ENCODE measurements at regions not wholly inside any gene's neighbourhood (a gene's known extent, or its start where the extent isn't known, plus 50 kb on each side); places are given as distances from the start of the nearest gene placed in this dataset.

DNA sequence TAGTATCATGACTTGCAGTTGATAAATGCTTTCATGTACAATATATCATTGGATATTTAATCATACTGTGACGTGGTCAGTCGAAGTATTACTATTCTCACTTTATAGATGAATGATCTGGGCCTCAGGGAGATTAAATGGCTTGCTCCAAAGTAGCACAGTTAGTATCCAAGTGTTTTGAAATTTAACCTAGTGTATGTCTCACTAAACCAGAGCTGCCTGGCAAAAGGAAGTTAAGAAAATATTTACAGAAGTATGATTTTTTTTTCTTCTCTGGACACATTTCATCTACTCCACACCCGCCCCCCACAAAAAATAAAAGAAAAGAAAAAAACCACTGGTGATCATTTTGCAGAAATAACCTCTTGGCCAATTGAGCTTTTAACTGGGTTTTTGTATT lies 71.9 kb upstream of the CXADR start:
- no peak for DNase-seq

DNA sequence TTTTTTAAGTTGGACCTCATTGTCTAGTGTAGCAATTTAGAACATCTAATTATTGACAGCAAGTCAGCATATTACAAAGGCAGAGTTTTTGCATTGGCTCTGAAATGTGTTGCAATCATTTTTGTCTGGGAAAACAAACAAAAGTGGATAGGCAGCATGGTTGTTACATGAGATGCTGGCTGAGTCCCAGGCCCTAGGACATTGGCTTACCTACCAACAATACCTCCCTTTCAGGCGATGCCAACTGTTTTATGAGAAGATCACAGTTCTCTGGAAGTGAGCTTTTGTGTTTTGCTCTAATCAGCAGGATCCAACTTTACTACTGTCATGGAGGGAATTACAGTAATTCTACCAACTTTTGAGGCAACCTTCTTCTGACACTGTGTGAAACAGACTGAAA lies 71.5 kb upstream of the CXADR start:
- peak; percentile 96 for DNase-seq

DNA sequence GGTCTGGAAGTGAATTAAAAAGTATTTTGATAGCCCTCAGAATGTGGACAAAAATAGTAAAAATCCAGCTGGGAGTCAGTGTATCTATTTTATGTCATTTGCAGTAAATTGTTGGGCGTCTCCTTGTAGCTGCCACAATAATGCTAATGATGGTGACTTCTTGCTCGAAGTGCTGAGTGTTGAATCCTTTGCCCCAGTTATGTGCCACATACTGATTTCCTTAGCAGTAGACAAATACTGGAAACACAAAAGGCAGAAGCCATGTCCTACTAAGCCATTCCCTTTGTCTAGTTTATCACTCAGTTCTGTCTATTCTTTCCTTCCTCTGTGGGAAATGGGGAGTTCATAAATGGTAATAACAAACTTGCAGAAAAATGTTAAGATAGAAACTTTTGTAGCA lies 70.7 kb upstream of the CXADR start:
- no peak for DNase-seq

DNA sequence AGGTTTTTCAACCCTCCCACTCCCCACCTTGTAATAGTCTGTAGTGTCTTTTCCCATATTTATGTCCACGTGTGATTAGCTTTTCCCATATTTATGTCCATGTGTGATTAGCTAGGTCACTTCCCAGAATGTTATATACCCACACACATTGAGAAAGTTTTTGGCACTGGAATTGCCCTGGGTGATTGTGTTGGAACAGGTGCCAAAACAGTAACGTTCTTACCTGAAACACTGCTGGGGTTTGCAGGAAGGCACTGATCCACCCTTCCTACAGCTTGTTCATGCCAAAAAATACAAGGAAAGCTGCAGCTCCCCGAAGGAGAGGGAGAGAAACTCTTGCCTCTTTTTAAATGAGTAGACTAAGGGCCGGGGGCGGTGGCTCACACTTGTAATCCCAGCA lies 68.0 kb upstream of the CXADR start:
- DNase-seq: no peak

DNA sequence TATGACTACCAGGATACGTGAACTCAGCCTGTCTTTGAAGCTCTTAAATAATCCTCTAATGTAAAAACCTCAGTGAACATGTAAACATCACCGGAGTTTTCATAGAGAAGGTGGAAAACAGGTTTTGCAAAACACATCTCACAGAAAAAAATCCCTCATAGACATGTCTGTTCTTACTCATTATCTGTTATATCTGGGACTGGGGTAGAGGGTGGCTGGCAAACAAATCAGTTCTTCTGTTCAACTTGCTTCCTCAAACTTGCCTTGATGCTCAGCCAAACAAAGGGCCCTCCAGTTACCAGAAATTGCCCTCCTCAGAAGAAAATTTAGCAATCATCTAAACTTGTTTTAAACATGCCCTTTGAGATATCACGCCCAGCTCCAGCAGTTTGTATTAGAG lies 66.1 kb upstream of the CXADR start:
- DNase-seq: no peak

DNA sequence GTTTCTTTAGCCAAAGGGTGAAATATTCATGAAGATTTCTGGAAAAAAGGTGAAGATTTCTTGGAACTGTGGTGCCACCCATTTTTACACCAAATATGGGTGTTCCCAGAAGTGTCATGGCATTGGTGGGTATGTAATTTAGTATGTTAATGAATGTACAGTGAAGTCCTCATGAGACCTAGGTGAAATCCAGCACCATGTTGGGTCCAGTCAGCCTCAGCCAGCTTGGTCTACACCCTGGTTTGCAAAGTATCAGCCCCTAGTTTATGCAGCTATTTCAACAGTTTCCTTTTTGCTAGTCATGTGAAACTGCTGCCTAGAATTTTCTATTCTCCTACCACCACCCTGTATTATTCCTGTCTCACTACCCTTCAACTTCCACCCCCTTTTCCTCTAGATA lies 63.1 kb upstream of the CXADR start:
- no peak for DNase-seq

DNA sequence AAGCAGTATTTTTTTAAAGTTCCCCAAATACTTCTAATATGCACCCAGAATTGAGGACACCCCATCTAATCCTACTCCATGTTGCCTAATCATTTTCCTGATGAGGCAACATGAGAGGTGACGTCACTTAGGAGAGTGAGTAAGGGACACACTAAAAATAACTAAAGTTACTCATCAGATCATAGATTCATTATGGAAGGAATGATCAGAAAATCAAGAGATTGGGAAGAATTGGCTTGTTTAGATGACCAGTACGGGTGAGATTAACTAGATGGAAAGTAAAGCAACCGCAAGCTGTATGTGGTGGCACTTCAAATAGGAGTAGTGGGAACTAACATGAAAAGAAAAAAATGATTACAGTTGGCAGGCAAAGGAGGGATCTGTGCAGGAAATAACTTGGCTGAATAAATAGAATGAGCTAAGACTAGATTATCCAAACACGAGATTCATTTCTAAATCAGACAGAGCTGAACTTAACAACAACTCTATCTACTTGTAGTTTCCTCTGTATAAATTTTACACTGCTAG lies 61.4 kb upstream of the CXADR start:
- DNase-seq: no peak

DNA sequence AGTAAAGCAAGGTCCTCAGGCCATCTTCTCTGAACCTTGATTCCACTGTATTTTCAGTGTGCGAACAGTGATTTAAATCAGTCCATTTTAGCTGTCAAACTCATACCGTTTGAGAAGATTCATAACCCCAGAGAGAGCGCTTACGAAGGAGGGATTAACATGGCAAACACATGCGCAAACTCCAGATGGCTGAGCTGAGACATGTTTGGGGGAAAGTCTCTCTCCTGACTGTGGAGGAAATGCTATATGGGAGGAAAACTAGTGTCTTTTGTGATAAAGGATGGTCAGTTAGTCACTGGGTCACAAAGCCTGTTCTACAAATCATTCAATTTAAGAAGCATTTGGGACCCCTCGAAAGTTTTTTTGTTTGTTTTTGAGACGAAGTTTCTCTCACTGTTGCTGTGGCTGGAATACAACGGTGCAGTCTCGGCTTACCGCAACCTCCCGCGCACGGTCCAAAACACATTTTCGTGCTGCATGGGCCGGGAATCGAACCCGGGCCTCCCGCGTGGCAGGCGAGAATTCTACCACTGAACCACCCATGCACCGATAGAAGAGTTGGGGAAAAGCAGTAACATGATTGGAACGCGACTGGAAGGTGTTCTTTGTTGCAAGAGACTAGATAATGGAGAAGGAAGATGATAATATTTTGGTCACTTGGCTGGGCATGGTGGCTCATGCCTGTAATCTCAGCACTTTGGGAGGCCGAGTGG lies 58.4 kb upstream of the CXADR start:
- no peak for DNase-seq

DNA sequence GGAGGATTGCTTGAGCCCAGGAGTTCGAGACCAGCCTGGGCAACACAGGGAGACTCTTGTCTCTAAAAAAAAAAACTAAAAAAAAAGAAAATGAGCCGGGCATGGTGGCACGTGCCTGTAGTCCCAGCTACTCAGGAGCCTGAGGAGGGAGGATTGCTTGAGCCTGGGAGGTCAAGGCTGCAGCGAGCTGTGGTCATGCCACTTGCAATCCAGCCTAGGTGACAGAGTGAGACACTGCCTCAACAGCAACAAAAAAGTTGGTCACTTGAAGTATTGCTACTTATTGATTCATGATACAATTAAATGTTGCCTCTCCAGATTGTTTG lies 57.9 kb upstream of the CXADR start:
- no peak for DNase-seq

DNA sequence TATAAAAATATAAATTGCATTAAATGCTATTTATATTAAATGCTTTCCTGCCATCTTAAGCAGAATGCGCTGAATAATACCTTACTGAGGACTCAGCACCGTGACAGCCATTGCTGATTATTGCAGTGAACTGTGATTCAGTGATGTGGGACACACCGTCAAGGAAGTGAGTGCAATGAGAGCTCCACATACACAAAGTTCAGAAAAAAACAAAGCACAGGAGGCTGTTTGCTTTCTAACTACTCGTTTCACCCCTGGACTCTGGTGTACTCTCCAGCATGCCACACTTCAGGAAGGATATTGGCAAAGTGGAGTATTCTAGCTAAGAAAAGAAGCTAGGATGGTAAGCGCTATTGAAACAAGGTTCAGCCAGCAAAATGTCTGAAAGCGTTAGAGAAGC lies 57.4 kb upstream of the CXADR start:
- DNase-seq: no peak

DNA sequence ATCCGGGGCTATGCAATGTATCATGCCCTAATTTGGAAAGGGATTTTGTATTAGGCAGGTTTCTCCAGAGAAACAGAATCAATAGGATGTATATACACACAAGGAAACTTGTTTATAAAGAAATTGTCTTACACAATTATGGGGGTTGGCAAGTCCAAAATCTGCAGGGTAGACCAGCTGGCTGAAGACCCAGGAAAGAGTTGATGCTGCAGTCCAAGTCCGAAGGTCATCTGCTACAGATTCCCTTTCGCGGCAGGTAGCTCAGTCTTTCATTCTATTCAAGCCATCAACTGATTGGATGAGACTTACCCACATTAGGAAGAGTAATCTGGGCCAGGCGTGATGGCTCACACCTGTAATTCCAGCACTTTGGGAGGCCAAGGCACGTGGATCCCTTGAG lies 54.6 kb upstream of the CXADR start:
- DNase-seq: no peak

DNA sequence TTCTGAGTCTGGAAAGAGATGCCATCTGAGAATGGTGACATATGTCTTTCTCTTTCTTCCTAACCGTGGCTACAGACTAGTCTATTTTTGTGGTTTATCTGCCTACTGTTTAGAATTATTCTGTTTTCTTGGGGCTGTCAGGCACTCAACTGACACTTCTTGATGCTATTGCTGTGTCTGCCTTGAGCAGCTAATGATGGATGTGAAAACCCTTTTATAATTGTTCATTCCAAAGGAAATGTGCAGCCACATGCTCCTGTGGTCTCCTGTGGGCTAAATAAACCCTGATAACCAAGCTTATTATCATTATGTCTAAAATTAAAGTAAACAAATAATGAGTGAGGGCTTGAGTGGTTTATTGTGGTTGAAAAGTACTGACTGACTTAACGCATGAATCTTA lies 52.7 kb upstream of the CXADR start:
- no peak for DNase-seq

DNA sequence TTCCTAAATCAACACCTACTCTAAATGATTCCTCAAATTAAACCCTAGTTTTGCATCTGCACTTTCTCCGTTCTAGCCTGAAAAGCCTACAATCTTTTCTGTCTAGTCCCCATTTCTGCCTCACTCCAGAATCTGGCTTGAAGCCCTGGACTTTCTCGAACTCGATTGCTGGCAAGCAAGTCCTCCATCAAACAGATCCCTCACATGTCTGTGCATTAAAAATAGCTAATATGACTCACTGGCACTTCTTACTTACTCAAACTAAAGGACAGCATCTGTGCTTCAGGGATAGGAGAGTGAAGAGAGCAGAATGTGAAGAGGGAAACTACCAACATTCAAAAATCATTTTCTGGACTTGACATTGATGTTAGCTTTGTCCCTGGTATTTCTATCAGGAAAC lies 51.8 kb upstream of the CXADR start:
- DNase-seq: no peak

DNA sequence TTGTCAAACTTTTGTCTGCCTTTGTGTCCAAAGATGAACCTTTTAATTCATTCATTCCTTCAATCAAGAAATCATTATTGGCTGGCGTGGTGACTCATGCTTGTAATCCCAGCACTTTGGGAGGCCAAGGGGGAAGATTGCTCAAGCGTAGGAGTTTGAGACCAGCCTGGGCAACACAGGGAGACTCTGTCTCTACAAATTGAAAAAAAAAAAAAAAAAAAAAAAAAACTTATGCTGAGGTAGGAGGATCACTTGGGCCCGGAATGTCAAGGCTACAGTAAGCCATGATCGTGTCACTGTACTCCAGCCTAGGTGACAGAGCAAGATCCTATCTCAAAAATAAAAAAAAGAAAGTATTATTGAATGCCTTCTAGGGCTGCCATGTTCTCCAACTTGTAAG lies 51.3 kb upstream of the CXADR start:
- no peak for DNase-seq

DNA sequence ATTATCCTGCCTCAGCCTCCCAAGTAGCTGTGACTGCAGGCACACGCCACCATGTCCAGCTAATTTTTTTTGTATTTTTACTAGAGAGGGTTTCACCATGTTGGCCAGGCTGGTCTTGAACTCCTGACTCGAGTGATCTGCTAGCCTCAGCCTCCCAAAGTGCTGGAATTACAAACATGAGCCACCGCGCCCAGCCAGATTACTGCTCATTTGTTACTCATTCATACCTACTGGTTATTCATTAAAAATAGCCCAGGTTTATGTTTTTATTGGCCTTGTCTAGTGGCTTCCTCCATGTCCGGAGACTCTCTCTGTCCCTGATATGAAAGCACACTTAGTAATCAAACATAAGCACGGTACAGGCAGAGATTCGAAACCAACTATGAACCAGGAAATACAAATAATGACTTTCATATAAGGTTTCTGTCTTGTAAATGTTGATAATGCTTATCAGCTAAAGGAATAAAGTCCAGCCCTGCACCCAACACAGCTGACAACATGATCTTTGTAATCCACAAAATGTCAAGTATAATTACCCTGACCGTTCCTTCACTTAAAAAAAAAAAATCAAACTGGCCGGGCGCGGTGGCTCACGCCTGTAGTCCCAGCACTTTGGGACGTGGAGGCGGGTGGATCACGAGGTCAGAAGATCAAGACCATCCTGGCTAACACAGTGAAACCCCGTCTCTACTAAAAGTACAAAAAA lies 50.4 kb upstream of the CXADR start:
- no peak for DNase-seq
